Mucosa of rectum (tissue), 2 donors: ENCODE measurements at regions not wholly inside any gene's neighbourhood (a gene's known extent, or its start where the extent isn't known, plus 50 kb on each side); places are given as distances from the start of the nearest gene placed in this dataset.

Experiments
- H3K27ac ChIP-seq, 2 donors: one replicate each; pipeline ENCODE4 v1.7.0; 2013; ENCODE audit warnings: inconsistent platforms in 2 of 2, low read depth in 2 of 2, low read length in 2 of 2
- H3K27me3 ChIP-seq, 2 donors: one replicate each; pipeline ENCODE4 v1.7.0; 2013; ENCODE audit warnings: low read length in 2 of 2; ENCODE audit not compliant: control insufficient read depth in 2 of 2, insufficient read depth in 2 of 2
- H3K36me3 ChIP-seq, 2 donors: one replicate each; pipeline ENCODE4 v1.7.0; 2013; ENCODE audit warnings: low read length in 2 of 2; ENCODE audit not compliant: control insufficient read depth in 2 of 2, insufficient read depth in 2 of 2
- H3K4me1 ChIP-seq, 2 donors: one replicate each; pipeline ENCODE4 v1.7.0; 2013; ENCODE audit warnings: low read length in 2 of 2, mild to moderate bottlenecking in 1 of 2; ENCODE audit not compliant: control insufficient read depth in 2 of 2, insufficient read depth in 2 of 2
- H3K4me3 ChIP-seq, 2 donors: one replicate each; pipeline ENCODE4 v1.7.0; 2013; ENCODE audit warnings: low read length in 2 of 2
- H3K9ac ChIP-seq, 2 donors: one replicate each; pipeline ENCODE4 v1.7.0; 2013; ENCODE audit warnings: low read length in 2 of 2, low read depth in 1 of 2, mild to moderate bottlenecking in 1 of 2
- H3K9me3 ChIP-seq, 2 donors: one replicate each; pipeline ENCODE4 v1.7.0; 2013; ENCODE audit warnings: low read length in 2 of 2; ENCODE audit not compliant: control insufficient read depth in 2 of 2
- donor health status: healthy.
- donor health status: Normal muscosa, but diverticular disease.

- Histone ChIP-seq H3K4me3 (no peak overlapping the region), H3K4me1 (no peaks in the 10 kb centered on the region), H3K9me3 (no peaks in the 10 kb centered on the region), H3K27me3 (no peaks in the 10 kb centered on the region), H3K36me3 (no peaks in the 10 kb centered on the region), H3K9ac (no peak overlapping the region), H3K27ac (no peak overlapping the region)
Observed at GRCh38 chr7:13050703-13051102, 363.3 kb downstream of the ARL4A start.

DNA sequence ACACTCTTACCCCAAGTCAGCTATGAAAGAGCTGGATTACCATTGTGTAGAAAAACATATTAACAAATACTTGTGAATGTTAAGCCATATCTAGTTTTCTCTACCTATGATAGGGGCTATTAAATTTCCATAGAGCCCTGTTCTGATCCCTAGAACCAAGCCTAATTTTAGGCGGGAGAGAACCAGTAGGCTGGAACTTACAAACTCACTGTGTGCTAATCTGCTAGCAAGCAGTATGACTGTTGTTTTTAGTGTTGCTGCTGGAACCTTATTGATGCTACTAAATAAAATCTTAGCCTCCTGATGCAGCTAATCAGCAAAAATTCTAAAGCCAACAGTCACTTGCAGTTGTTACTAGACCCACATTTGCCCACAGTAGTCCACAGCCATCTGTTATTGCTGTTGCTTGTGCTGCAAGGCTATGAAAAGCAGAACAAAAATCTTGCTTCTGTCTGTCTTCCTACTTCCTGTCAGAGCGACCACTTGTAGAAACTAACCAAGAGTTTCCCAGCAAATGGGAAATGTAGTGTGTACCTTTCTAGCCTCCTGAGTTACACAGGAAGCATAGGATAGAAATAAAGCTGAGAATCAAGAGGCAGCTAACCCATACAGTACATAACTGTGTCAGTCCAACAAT is 368.4 kb downstream of the ARL4A start:
- H3K4me1 ChIP-seq, result no peaks in the 10 kb centered on the region
- no peak overlapping the region for H3K9ac ChIP-seq
- no peaks in the 10 kb centered on the region for H3K9me3 ChIP-seq
- no peak overlapping the region for H3K4me3 ChIP-seq
- no peaks in the 10 kb centered on the region for H3K27me3 ChIP-seq
- no peaks in the 10 kb centered on the region for H3K36me3 ChIP-seq
- no peak overlapping the region for H3K27ac ChIP-seq

DNA sequence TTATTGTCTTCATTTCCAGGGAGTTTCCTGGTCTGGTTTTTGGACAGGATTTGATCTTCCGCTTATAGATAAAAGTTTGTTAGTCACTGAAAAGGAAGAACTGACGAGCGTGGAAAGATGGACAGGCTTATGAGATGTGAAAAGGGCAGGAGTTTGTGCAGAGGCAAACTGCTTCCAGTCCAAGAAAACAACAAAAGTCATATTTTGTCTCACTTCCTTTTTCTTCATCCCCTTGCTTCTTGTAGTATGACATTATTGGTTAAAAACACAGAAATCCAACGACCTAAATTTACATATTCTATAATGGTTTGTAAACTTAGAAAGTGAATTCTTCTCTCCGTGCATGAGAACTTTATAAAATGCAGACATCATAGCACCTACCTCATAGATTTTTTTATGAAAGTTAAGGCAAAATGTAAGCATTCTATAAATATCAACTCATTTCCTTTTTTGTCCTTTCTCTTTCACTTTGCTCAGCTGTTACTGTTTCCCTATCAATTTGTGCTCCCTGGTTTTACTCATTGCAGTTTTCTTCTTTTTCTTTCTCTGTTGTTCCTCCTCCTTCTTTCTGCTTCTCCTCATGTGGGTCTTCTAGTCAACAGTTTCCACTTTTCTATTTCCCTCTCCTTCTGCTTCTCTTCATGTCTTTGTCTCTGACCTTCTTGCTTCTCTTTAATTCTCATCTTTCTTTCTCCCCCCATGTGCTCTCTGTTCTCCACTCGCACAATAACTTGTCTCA is 370.2 kb downstream of the ARL4A start:
- no peak overlapping the region for H3K9ac ChIP-seq
- H3K4me3 ChIP-seq, result peak overlapping the region; percentile 5 to 66
- H3K9me3 ChIP-seq, result no peaks in the 10 kb centered on the region
- H3K27me3 ChIP-seq, result no peaks in the 10 kb centered on the region
- H3K36me3 ChIP-seq, result no peaks in the 10 kb centered on the region
- H3K4me1 ChIP-seq, result no peaks in the 10 kb centered on the region
- H3K27ac ChIP-seq, result no peak overlapping the region

DNA sequence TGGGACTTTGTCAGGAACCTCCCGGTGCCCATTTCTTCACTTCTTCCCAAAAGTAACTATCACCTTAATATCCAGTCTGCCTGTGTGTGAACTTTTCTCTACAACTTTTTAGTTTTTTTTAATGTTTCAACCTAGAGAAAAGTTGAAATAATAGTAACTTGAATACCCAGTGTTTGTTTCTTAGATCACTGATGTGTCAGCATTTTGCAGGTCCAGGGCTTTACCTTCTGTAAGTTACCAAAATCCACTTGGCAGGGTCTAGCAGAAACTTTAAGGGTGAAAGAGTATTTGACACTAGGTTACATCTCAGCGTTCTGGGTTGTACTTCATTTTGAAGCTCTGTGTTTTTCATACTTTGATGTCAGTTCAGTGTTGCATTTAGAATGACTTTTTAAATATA is 372.7 kb downstream of the ARL4A start:
- no peaks in the 10 kb centered on the region for H3K36me3 ChIP-seq
- no peaks in the 10 kb centered on the region for H3K27me3 ChIP-seq
- H3K4me3 ChIP-seq, result no peak overlapping the region
- H3K9me3 ChIP-seq, result no peaks in the 10 kb centered on the region
- no peaks in the 10 kb centered on the region for H3K4me1 ChIP-seq
- no peak overlapping the region for H3K9ac ChIP-seq
- no peak overlapping the region for H3K27ac ChIP-seq

DNA sequence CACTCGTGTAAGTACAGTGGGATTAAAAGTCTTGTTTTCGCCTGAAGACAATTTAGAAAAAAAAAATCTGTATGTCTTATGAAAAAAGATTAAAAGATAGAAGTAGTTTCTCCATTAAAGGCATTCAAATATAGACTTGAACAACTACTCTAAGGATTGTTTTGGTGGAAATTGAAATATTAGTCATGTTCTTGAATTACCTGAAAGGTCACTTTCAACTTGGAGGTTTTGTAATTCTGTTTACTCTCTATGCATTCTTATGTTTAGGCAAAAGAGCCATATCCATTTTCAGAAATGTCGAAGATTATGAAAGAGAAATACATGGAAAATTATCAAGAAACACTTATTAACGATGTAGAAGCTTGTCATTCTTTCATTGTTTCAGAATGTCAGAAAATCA is 373.7 kb downstream of the ARL4A start:
- Histone ChIP-seq H3K27me3 (no peaks in the 10 kb centered on the region), H3K27ac (no peak overlapping the region), H3K9ac (no peak overlapping the region), H3K4me3 (no peak overlapping the region), H3K9me3 (no peaks in the 10 kb centered on the region), H3K36me3 (no peaks in the 10 kb centered on the region), H3K4me1 (no peaks in the 10 kb centered on the region)

DNA sequence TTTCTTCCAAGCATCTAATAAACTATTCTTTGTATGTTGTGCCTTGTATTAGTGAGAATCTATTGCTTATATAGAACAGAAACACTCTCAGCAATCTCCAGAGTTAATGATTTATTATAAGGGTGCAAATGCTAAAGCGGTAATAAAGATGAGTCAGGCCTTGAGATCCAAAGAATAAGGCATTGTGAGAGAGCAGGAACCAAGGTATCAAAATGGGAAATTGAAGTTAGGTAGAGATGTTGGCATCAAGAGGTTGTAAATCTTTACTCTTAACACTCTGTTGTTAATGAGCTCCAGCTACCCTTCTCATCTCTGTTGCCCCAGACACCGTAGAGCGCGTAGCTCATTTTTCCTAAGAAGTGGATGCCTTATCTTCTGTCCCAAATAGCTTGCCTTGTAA is 375.2 kb downstream of the ARL4A start:
- H3K4me3 ChIP-seq, result no peak overlapping the region
- no peaks in the 10 kb centered on the region for H3K36me3 ChIP-seq
- no peak overlapping the region for H3K27ac ChIP-seq
- no peaks in the 10 kb centered on the region for H3K4me1 ChIP-seq
- H3K27me3 ChIP-seq, result no peaks in the 10 kb centered on the region
- H3K9me3 ChIP-seq, result no peaks in the 10 kb centered on the region
- H3K9ac ChIP-seq, result no peak overlapping the region

- no peak overlapping the region for H3K9ac ChIP-seq
- H3K27ac ChIP-seq, result no peak overlapping the region
- H3K36me3 ChIP-seq, result no peaks in the 10 kb centered on the region
- no peak overlapping the region for H3K4me3 ChIP-seq
- H3K4me1 ChIP-seq, result no peaks in the 10 kb centered on the region
- H3K9me3 ChIP-seq, result no peaks in the 10 kb centered on the region
- H3K27me3 ChIP-seq, result no peaks in the 10 kb centered on the region
Observed at GRCh38 chr7:13067036-13067435, 379.6 kb downstream of the ARL4A start.

- Histone ChIP-seq H3K27ac (no peak overlapping the region), H3K36me3 (no peaks in the 10 kb centered on the region), H3K4me3 (no peak overlapping the region), H3K9ac (no peak overlapping the region), H3K27me3 (no peaks in the 10 kb centered on the region), H3K9me3 (no peaks in the 10 kb centered on the region), H3K4me1 (no peaks in the 10 kb centered on the region)
Observed at GRCh38 chr7:13068032-13068431, 380.6 kb downstream of the ARL4A start.

DNA sequence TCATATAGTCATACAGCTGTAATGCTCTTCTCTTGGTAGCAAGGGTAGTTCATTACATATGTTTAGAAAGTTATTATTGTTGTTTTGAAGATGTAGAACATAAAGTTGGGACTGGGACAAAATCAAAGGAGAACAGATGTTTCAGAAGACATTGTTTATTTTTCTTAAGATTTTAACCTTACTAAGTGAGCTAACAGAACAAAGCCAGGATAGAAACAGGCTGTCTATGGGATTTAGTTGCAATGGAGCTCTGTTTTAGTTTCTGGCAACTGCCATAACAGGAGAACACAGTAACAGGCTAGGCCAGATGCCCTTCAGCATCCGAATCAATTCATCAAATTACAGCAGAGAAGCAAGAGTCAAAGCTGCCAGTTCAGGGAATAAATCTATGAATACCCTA is 382.4 kb downstream of the ARL4A start:
- Histone ChIP-seq H3K4me3 (no peak overlapping the region), H3K27ac (no peak overlapping the region), H3K36me3 (no peaks in the 10 kb centered on the region), H3K4me1 (no peaks in the 10 kb centered on the region), H3K27me3 (no peaks in the 10 kb centered on the region), H3K9me3 (no peaks in the 10 kb centered on the region), H3K9ac (no peak overlapping the region)

DNA sequence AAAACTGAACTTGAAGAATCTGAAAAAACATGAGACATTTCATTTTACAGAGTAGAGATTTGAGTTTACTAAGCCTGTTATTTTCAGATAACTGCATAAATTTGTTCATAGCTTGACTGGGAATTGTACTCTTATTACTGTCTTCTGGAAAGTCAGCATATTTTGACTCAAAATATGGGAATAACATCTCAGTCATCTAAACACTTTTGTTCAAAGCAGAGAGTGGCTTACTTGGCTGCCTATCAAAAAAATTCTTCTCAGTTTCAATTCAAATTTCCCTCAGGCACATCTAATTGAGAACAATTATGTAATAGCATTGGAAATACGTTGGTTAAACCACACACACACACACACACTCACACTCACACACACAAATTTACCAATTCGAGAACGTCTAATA is 384.6 kb downstream of the ARL4A start:
- H3K36me3 ChIP-seq, result no peaks in the 10 kb centered on the region
- no peak overlapping the region for H3K9ac ChIP-seq
- H3K27ac ChIP-seq, result no peak overlapping the region
- no peaks in the 10 kb centered on the region for H3K27me3 ChIP-seq
- H3K4me1 ChIP-seq, result no peaks in the 10 kb centered on the region
- no peaks in the 10 kb centered on the region for H3K9me3 ChIP-seq
- H3K4me3 ChIP-seq, result no peak overlapping the region
